CD4-positive, alpha-beta memory T cell (primary cell): ENCODE measurements at regions not wholly inside any gene's neighbourhood (a gene's known extent, or its start where the extent isn't known, plus 50 kb on each side); places are given as distances from the start of the nearest gene placed in this dataset.

ENCODE experiments used
- CTCF ChIA-PET: fragments of 350-600 bp; sonication (Branson Sonifier 250); formaldehyde crosslinking; loops from one replicate; lab custom pipeline; 2021; ENCODE audit warnings: inconsistent platforms; ENCODE audit not compliant: partially characterized antibody; lab: Charles Lee
- POLR2A ChIA-PET: fragments of 350-600 bp; sonication (Branson Sonifier 250); formaldehyde crosslinking; loops from one replicate; lab custom pipeline; 2021; ENCODE audit not compliant: partially characterized antibody; lab: Charles Lee
- DNase-seq, 5 donors: peaks; one replicate each; pipeline versions ENCODE4 v3.0.0 to v3.0.0-alpha.2; 2020 to 2022; ENCODE audit warnings: mixed read lengths in 1 of 5
- H3K27ac ChIP-seq: one replicate; pipeline ENCODE4 v1.7.0; 2013; ENCODE audit warnings: low read depth, low read length
- H3K27me3 ChIP-seq: 2 replicates; pipeline ENCODE4 v1.7.0; 2013; ENCODE audit warnings: mild to moderate bottlenecking, low read length, moderate library complexity; ENCODE audit not compliant: insufficient read depth
- H3K36me3 ChIP-seq: 2 replicates; pipeline ENCODE4 v1.7.0; 2013; ENCODE audit warnings: mild to moderate bottlenecking, low read length, moderate library complexity; ENCODE audit not compliant: insufficient read depth
- H3K4me1 ChIP-seq: 2 replicates; pipeline ENCODE4 v1.7.0; 2013; ENCODE audit warnings: mild to moderate bottlenecking, low read length, moderate library complexity; ENCODE audit not compliant: insufficient read depth
- H3K4me3 ChIP-seq, 2 donors: one replicate each; pipeline ENCODE4 v1.7.0; 2013; ENCODE audit warnings: low read length in 2 of 2, mild to moderate bottlenecking in 1 of 2
- H3K9me3 ChIP-seq, 2 donors: one replicate each; pipeline ENCODE4 v1.7.0; 2013; ENCODE audit warnings: low read length in 2 of 2, control low read depth in 1 of 2; ENCODE audit not compliant: control insufficient read depth in 1 of 2
- H3K27ac Mint-ChIP-seq, 7 donors: one replicate each; pipeline ENCODE4 v1.8.0; 2020 to 2021; ENCODE audit warnings: mixed read lengths in 7 of 7, mild to moderate bottlenecking in 6 of 7, inconsistent platforms in 3 of 7, moderate library complexity in 3 of 7
- H3K27me3 Mint-ChIP-seq, 2 donors: one replicate each; pipeline ENCODE4 v1.8.0; 2020 to 2021; ENCODE audit warnings: mixed read lengths in 2 of 2
- H3K36me3 Mint-ChIP-seq, 2 donors: one replicate each; pipeline ENCODE4 v1.8.0; 2020 to 2021; ENCODE audit warnings: mixed read lengths in 2 of 2, inconsistent platforms in 1 of 2, mild to moderate bottlenecking in 1 of 2
- H3K4me1 Mint-ChIP-seq, 4 donors: one replicate each; pipeline ENCODE4 v1.8.0; 2020 to 2021; ENCODE audit warnings: mixed read lengths in 4 of 4, mild to moderate bottlenecking in 1 of 4
- H3K4me3 Mint-ChIP-seq, 8 donors: one replicate each; pipeline ENCODE4 v1.8.0; 2020 to 2021; ENCODE audit warnings: mixed read lengths in 8 of 8, mild to moderate bottlenecking in 7 of 8, moderate library complexity in 6 of 8, inconsistent platforms in 3 of 8
- H3K9me3 Mint-ChIP-seq, 8 donors: one replicate each; pipeline ENCODE4 v1.8.0; 2020 to 2021; ENCODE audit warnings: mixed read lengths in 8 of 8, mild to moderate bottlenecking in 5 of 8, inconsistent platforms in 3 of 8, moderate library complexity in 1 of 8
- intact Hi-C: fragments of 100-400 bp; cut with micrococcal nuclease; formaldehyde crosslinking; loops from one replicate; pipeline ENCODE4 v1.15.1; 2023

GRCh38 chr10:71082960-71083715, 129.2 kb upstream of the UNC5B start:
- Histone ChIP-seq H3K4me3 (no peak overlapping the region), H3K4me1 (no peaks in the 10 kb centered on the region), H3K27me3 (no peaks in the 10 kb centered on the region), H3K36me3 (no peaks in the 10 kb centered on the region), H3K27ac (no peak overlapping the region), H3K9me3 (no peaks in the 10 kb centered on the region)
- no peak for DNase-seq
- H3K4me3 Mint-ChIP-seq: no peak overlapping the region
- H3K9me3 Mint-ChIP-seq: no peaks in the 10 kb centered on the region
- H3K27me3 Mint-ChIP-seq: no peaks in the 10 kb centered on the region
- intact Hi-C loops: loop anchor here (2.0 kb wide), 1 partner anchor 44 kb away; no protein-coding TSS in a partner anchor
- H3K36me3 Mint-ChIP-seq: no peaks in the 10 kb centered on the region
- POLR2A ChIA-PET: no interaction called here
- no peak overlapping the region for H3K27ac Mint-ChIP-seq
- H3K4me1 Mint-ChIP-seq: no peaks in the 10 kb centered on the region
- CTCF ChIA-PET: no interaction called here

- DNase-seq: no peak
- CTCF ChIA-PET: no interaction called here
- Histone ChIP-seq H3K27ac (no peak overlapping the region), H3K4me3 (no peak overlapping the region), H3K4me1 (no peaks in the 10 kb centered on the region), H3K27me3 (no peaks in the 10 kb centered on the region), H3K36me3 (no peaks in the 10 kb centered on the region), H3K9me3 (no peaks in the 10 kb centered on the region)
- no peaks in the 10 kb centered on the region for H3K36me3 Mint-ChIP-seq
- H3K27me3 Mint-ChIP-seq: no peaks in the 10 kb centered on the region
- no peaks in the 10 kb centered on the region for H3K4me1 Mint-ChIP-seq
- POLR2A ChIA-PET: no interaction called here
- no peak overlapping the region for H3K4me3 Mint-ChIP-seq
- no peaks in the 10 kb centered on the region for H3K9me3 Mint-ChIP-seq
- intact Hi-C loops: loop anchor here (2.0 kb wide), 1 partner anchor 43 kb away; no protein-coding TSS in a partner anchor
- H3K27ac Mint-ChIP-seq: no peak overlapping the region
These were observed 128.7 kb upstream of the UNC5B start for GRCh38 chr10:71083716-71083975.

GRCh38 chr10:71084061-71084817, 128.1 kb upstream of the UNC5B start:
- H3K9me3 ChIP-seq: no peaks in the 10 kb centered on the region
- Mint-ChIP-seq H3K4me3 (no peak overlapping the region), H3K27me3 (no peaks in the 10 kb centered on the region), H3K27ac (no peak overlapping the region), H3K4me1 (no peaks in the 10 kb centered on the region), H3K36me3 (no peaks in the 10 kb centered on the region), H3K9me3 (no peaks in the 10 kb centered on the region)
- H3K36me3 ChIP-seq: no peaks in the 10 kb centered on the region
- no peaks in the 10 kb centered on the region for H3K27me3 ChIP-seq
- POLR2A ChIA-PET: no interaction called here
- H3K27ac ChIP-seq: no peak overlapping the region
- intact Hi-C loops: no loop called here
- H3K4me3 ChIP-seq: no peak overlapping the region
- DNase-seq: no peak
- CTCF ChIA-PET: no interaction called here
- H3K4me1 ChIP-seq: no peaks in the 10 kb centered on the region

- Histone ChIP-seq H3K4me1 (no peaks in the 10 kb centered on the region), H3K36me3 (no peaks in the 10 kb centered on the region), H3K9me3 (no peaks in the 10 kb centered on the region), H3K4me3 (no peak overlapping the region), H3K27me3 (no peaks in the 10 kb centered on the region), H3K27ac (no peak overlapping the region)
- H3K27ac Mint-ChIP-seq: no peak overlapping the region
- no peaks in the 10 kb centered on the region for H3K36me3 Mint-ChIP-seq
- no peaks in the 10 kb centered on the region for H3K4me1 Mint-ChIP-seq
- CTCF ChIA-PET: no interaction called here
- H3K4me3 Mint-ChIP-seq: no peak overlapping the region
- H3K27me3 Mint-ChIP-seq: no peaks in the 10 kb centered on the region
- intact Hi-C loops: no loop called here
- H3K9me3 Mint-ChIP-seq: no peaks in the 10 kb centered on the region
- no peak for DNase-seq
- POLR2A ChIA-PET: no interaction called here
These were observed 127.6 kb upstream of the UNC5B start for GRCh38 chr10:71084818-71085126.

- Mint-ChIP-seq H3K36me3 (no peaks in the 10 kb centered on the region), H3K4me1 (no peaks in the 10 kb centered on the region), H3K27ac (no peak overlapping the region), H3K27me3 (no peaks in the 10 kb centered on the region), H3K9me3 (no peaks in the 10 kb centered on the region), H3K4me3 (no peak overlapping the region)
- POLR2A ChIA-PET: no interaction called here
- Histone ChIP-seq H3K4me3 (no peak overlapping the region), H3K27me3 (no peaks in the 10 kb centered on the region), H3K4me1 (no peaks in the 10 kb centered on the region), H3K27ac (no peak overlapping the region), H3K36me3 (no peaks in the 10 kb centered on the region), H3K9me3 (no peaks in the 10 kb centered on the region)
- no peak for DNase-seq
- CTCF ChIA-PET: no interaction called here
- intact Hi-C loops: no loop called here
These were observed 126.5 kb upstream of the UNC5B start for GRCh38 chr10:71085689-71086438.

- DNase-seq: no peak
- Mint-ChIP-seq H3K27me3 (no peaks in the 10 kb centered on the region), H3K27ac (no peak overlapping the region), H3K36me3 (no peaks in the 10 kb centered on the region), H3K4me3 (no peak overlapping the region), H3K9me3 (no peaks in the 10 kb centered on the region), H3K4me1 (peaks cover 0 to 1% (median 0%) of the 10 kb centered on the region in 4 donors)
- Histone ChIP-seq H3K36me3 (no peaks in the 10 kb centered on the region), H3K4me3 (no peak overlapping the region), H3K9me3 (no peaks in the 10 kb centered on the region), H3K4me1 (no peaks in the 10 kb centered on the region), H3K27me3 (no peaks in the 10 kb centered on the region), H3K27ac (no peak overlapping the region)
- intact Hi-C loops: no loop called here
- ChIA-PET CTCF (no interaction called here), POLR2A (no interaction called here)
These were observed 125.8 kb upstream of the UNC5B start for GRCh38 chr10:71086439-71087080.

GRCh38 chr10:71087622-71088021, 124.7 kb upstream of the UNC5B start:
- Mint-ChIP-seq H3K9me3 (no peaks in the 10 kb centered on the region), H3K27me3 (no peaks in the 10 kb centered on the region), H3K4me3 (no peak overlapping the region), H3K4me1 (peaks cover 0 to 1% (median 0%) of the 10 kb centered on the region in 4 donors), H3K36me3 (no peaks in the 10 kb centered on the region), H3K27ac (no peak overlapping the region)
- CTCF ChIA-PET: no interaction called here
- H3K4me3 ChIP-seq: no peak overlapping the region
- no peak overlapping the region for H3K27ac ChIP-seq
- intact Hi-C loops: no loop called here
- no peaks in the 10 kb centered on the region for H3K9me3 ChIP-seq
- POLR2A ChIA-PET: interaction anchor here (0.6 kb wide), 1 partner anchor 16 kb away, joined by 3 read pairs; no protein-coding TSS in a partner anchor
- no peaks in the 10 kb centered on the region for H3K27me3 ChIP-seq
- no peaks in the 10 kb centered on the region for H3K4me1 ChIP-seq
- no peaks in the 10 kb centered on the region for H3K36me3 ChIP-seq
- DNase-seq: no peak
